ENCODE measurements at regions not wholly inside any gene's neighbourhood (a gene's known extent, or its start where the extent isn't known, plus 50 kb on each side); places are given as distances from the start of the nearest gene placed in this dataset.

DNA sequence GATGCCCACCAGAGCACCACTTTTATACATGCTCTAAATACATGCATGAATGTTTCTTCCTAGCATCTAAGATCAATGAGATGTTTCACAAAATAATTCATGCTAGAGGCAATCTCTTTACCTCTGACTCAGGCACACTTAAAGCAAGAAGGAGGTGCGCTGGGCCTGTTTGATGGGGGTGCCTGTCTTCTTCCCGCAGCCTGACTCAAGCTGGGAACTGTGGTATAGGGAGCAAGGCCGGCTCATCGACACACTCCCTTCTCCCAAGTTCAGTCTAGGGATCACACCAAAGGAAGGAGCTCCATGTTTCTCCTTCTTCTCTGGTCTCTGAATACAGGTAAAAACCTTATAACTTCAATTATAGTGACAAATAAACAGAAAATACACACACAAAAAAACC, 333.8 kb upstream of the MAD2L1 start:
- TF ChIP-seq MXI1 (conservative IDR thresholded peaks at IDR 0.05; ENCODE audit: poor library complexity, severe bottlenecking) (no peak), EP300 (conservative IDR thresholded peaks at IDR 0.05; ENCODE audit: poor library complexity, severe bottlenecking) (no peak), RAD21 (conservative IDR thresholded peaks at IDR 0.05) (no peak), TAF1 (IDR thresholded peaks at IDR 0.05; ENCODE audit: low read depth) (no peak), EZH2 (IDR thresholded peaks at IDR 0.05; ENCODE audit: borderline replicate concordance, insufficient read depth, low read length, poor library complexity, severe bottlenecking) (no peak), SMC3 (conservative IDR thresholded peaks at IDR 0.05; ENCODE audit: poor library complexity) (no peak), POLR2AphosphoS5 (IDR thresholded peaks at IDR 0.05) (no peak)
- TF ChIP-seq, protein P1, sequence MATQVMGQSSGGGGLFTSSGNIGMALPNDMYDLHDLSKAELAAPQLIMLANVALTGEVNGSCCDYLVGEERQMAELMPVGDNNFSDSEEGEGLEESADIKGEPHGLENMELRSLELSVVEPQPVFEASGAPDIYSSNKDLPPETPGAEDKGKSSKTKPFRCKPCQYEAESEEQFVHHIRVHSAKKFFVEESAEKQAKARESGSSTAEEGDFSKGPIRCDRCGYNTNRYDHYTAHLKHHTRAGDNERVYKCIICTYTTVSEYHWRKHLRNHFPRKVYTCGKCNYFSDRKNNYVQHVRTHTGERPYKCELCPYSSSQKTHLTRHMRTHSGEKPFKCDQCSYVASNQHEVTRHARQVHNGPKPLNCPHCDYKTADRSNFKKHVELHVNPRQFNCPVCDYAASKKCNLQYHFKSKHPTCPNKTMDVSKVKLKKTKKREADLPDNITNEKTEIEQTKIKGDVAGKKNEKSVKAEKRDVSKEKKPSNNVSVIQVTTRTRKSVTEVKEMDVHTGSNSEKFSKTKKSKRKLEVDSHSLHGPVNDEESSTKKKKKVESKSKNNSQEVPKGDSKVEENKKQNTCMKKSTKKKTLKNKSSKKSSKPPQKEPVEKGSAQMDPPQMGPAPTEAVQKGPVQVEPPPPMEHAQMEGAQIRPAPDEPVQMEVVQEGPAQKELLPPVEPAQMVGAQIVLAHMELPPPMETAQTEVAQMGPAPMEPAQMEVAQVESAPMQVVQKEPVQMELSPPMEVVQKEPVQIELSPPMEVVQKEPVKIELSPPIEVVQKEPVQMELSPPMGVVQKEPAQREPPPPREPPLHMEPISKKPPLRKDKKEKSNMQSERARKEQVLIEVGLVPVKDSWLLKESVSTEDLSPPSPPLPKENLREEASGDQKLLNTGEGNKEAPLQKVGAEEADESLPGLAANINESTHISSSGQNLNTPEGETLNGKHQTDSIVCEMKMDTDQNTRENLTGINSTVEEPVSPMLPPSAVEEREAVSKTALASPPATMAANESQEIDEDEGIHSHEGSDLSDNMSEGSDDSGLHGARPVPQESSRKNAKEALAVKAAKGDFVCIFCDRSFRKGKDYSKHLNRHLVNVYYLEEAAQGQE (IDR thresholded peaks at IDR 0.05; ENCODE audit: borderline replicate concordance): no peak
- TF ChIP-seq, protein P2, sequence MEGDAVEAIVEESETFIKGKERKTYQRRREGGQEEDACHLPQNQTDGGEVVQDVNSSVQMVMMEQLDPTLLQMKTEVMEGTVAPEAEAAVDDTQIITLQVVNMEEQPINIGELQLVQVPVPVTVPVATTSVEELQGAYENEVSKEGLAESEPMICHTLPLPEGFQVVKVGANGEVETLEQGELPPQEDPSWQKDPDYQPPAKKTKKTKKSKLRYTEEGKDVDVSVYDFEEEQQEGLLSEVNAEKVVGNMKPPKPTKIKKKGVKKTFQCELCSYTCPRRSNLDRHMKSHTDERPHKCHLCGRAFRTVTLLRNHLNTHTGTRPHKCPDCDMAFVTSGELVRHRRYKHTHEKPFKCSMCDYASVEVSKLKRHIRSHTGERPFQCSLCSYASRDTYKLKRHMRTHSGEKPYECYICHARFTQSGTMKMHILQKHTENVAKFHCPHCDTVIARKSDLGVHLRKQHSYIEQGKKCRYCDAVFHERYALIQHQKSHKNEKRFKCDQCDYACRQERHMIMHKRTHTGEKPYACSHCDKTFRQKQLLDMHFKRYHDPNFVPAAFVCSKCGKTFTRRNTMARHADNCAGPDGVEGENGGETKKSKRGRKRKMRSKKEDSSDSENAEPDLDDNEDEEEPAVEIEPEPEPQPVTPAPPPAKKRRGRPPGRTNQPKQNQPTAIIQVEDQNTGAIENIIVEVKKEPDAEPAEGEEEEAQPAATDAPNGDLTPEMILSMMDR (IDR thresholded peaks at IDR 0.05; ENCODE audit: poor library complexity, severe bottlenecking): no peak
- no peaks in the 10 kb centered on the region for H3K36me3 ChIP-seq (ENCODE audit: insufficient read depth, low read length)
- no peaks in the 10 kb centered on the region for H3F3A ChIP-seq (ENCODE audit: insufficient read depth, low read length, poor library complexity, severe bottlenecking)
- H3K9ac ChIP-seq (ENCODE audit: low read length): no peak overlapping the region
- no peak overlapping the region for H3K4me2 ChIP-seq (ENCODE audit: low read length)
- H3K4me3 ChIP-seq (ENCODE audit: low read length): no peak overlapping the region
- H2AFZ ChIP-seq (ENCODE audit: low read depth, low read length): no peak overlapping the region
- H4K20me1 ChIP-seq (ENCODE audit: insufficient read depth): no peaks in the 10 kb centered on the region
- no peak overlapping the region for H3K27ac ChIP-seq (ENCODE audit: low read length)
- H3K9me2 ChIP-seq (ENCODE audit: insufficient read depth, low read length): no peaks in the 10 kb centered on the region
- H3K79me2 ChIP-seq (replicated peaks; ENCODE audit: insufficient read depth, low read length): no peaks in the 10 kb centered on the region
- H3K27me3 ChIP-seq (ENCODE audit: insufficient read depth, low read depth, low read length): no peaks in the 10 kb centered on the region
- no peaks in the 10 kb centered on the region for H3K9me3 ChIP-seq (ENCODE audit: low read length)

- Histone ChIP-seq H3K4me3 (ENCODE audit: low read length) (no peak overlapping the region), H3F3A (ENCODE audit: insufficient read depth, low read length, poor library complexity, severe bottlenecking) (no peaks in the 10 kb centered on the region), H3K9me3 (ENCODE audit: low read length) (no peaks in the 10 kb centered on the region), H3K9ac (ENCODE audit: low read length) (no peak overlapping the region), H3K79me2 (replicated peaks; ENCODE audit: insufficient read depth, low read length) (no peaks in the 10 kb centered on the region), H4K20me1 (ENCODE audit: insufficient read depth) (no peaks in the 10 kb centered on the region), H3K36me3 (ENCODE audit: insufficient read depth, low read length) (no peaks in the 10 kb centered on the region), H3K4me2 (ENCODE audit: low read length) (no peak overlapping the region), H2AFZ (ENCODE audit: low read depth, low read length) (no peak overlapping the region), H3K27me3 (ENCODE audit: insufficient read depth, low read depth, low read length) (no peaks in the 10 kb centered on the region), H3K9me2 (ENCODE audit: insufficient read depth, low read length) (no peaks in the 10 kb centered on the region), H3K27ac (ENCODE audit: low read length) (no peak overlapping the region)
- TF ChIP-seq RAD21 (conservative IDR thresholded peaks at IDR 0.05) (no peak), TAF1 (IDR thresholded peaks at IDR 0.05; ENCODE audit: low read depth) (no peak), SMC3 (conservative IDR thresholded peaks at IDR 0.05; ENCODE audit: poor library complexity) (no peak), EZH2 (IDR thresholded peaks at IDR 0.05; ENCODE audit: borderline replicate concordance, insufficient read depth, low read length, poor library complexity, severe bottlenecking) (no peak), MXI1 (conservative IDR thresholded peaks at IDR 0.05; ENCODE audit: poor library complexity, severe bottlenecking) (no peak), EP300 (conservative IDR thresholded peaks at IDR 0.05; ENCODE audit: poor library complexity, severe bottlenecking) (no peak), POLR2AphosphoS5 (IDR thresholded peaks at IDR 0.05) (no peak)
- TF ChIP-seq, protein P1 (IDR thresholded peaks at IDR 0.05; ENCODE audit: borderline replicate concordance): no peak
- TF ChIP-seq, protein P2 (IDR thresholded peaks at IDR 0.05; ENCODE audit: poor library complexity, severe bottlenecking): no peak
Observed at GRCh38 chr4:120399826-120400225, 333.2 kb upstream of the MAD2L1 start.
